ENCODE measurements at regions not wholly inside any gene's neighbourhood (a gene's known extent, or its start where the extent isn't known, plus 50 kb on each side); places are given as distances from the start of the nearest gene placed in this dataset.
A peak's percentile ranks its signal among the peaks of the same experiment; 100 is the strongest.

GRCh38 chr6:142679907-142680700, 264.9 kb downstream of the HIVEP2 start:
- ATAC-seq (ENCODE audit: low FRiP score) = peak; percentile 55
- intact Hi-C loops (cut with DNase I) = loop anchor here (5.0 to 10.0 kb wide), 3 partner anchors 113 to 205 kb away; no protein-coding TSS in a partner anchor
- Histone ChIP-seq H3K36me3 (ENCODE audit: control insufficient read depth in 1 of 2, insufficient read depth in 2 of 2, low read length in 1 of 2) (no peaks in the 10 kb centered on the region), H3K9me3 (ENCODE audit: control insufficient read depth, low read length) (no peaks in the 10 kb centered on the region), H3K27ac (ENCODE audit: low read depth in 1 of 2, low read length in 2 of 2) (peak overlapping the region; percentile 57 to 59), H3K4me1 (ENCODE audit: control insufficient read depth in 1 of 2, insufficient read depth in 2 of 2, low read length in 2 of 2) (peaks cover 0 to 4% of the 10 kb centered on the region in 2 donors), H3K4me3 (ENCODE audit: low read length in 2 of 2) (no peak overlapping the region), H3K27me3 (ENCODE audit: control insufficient read depth in 1 of 2, insufficient read depth in 2 of 2, low read length in 1 of 2) (no peaks in the 10 kb centered on the region)
- DNase-seq = peak; percentile 81 to 83
- 2 to 3% methylated on average over 4 of the region's 4 CpGs for WGBS, 2 donors

- Histone ChIP-seq H3K4me1 (ENCODE audit: control insufficient read depth in 1 of 2, insufficient read depth in 2 of 2, low read length in 2 of 2) (peaks cover 0 to 4% of the 10 kb centered on the region in 2 donors), H3K4me3 (ENCODE audit: low read length in 2 of 2) (no peak overlapping the region), H3K36me3 (ENCODE audit: control insufficient read depth in 1 of 2, insufficient read depth in 2 of 2, low read length in 1 of 2) (no peaks in the 10 kb centered on the region), H3K27ac (ENCODE audit: low read depth in 1 of 2, low read length in 2 of 2) (peak overlapping the region in 1 of 2 donors; percentile 40), H3K9me3 (ENCODE audit: control insufficient read depth, low read length) (no peaks in the 10 kb centered on the region), H3K27me3 (ENCODE audit: control insufficient read depth in 1 of 2, insufficient read depth in 2 of 2, low read length in 1 of 2) (no peaks in the 10 kb centered on the region)
- ATAC-seq (ENCODE audit: low FRiP score) = no peak
- intact Hi-C loops (cut with DNase I) = loop anchor here (5.0 to 10.0 kb wide), 3 partner anchors 114 to 206 kb away; no protein-coding TSS in a partner anchor
- DNase-seq = no peak
- 93 to 94% methylated on average over 5 of the region's 5 CpGs for WGBS, 2 donors
Measured at GRCh38 chr6:142681099-142681498, 263.9 kb downstream of the HIVEP2 start.

DNA sequence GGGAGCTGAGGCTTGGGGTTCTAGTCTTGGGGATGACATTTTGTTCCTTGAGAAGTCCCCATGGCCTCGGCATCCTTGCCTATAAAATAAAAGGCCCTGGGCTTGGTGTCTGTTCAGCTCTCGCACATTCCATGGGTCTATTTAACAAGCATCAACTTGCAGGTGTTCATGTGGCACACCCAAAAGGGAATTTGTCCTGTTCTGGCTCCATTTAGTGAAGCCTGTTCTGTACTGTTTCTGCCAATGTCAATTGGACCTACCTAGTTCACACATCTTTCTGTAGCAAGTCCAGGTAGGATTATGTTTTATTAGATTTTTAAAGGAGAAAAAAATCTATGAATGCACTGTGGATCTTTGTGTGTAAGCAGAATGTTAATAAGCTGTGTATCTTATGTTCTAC, 262.0 kb downstream of the HIVEP2 start:
- WGBS, 2 donors = 78 to 95% methylated on average over 2 of the region's 2 CpGs
- intact Hi-C loops (cut with DNase I) = loop anchor here (5.0 to 10.0 kb wide), 3 partner anchors 116 to 208 kb away; no protein-coding TSS in a partner anchor
- Histone ChIP-seq H3K4me3 (ENCODE audit: low read length in 2 of 2) (no peak overlapping the region), H3K27ac (ENCODE audit: low read depth in 1 of 2, low read length in 2 of 2) (no peak overlapping the region), H3K27me3 (ENCODE audit: control insufficient read depth in 1 of 2, insufficient read depth in 2 of 2, low read length in 1 of 2) (no peaks in the 10 kb centered on the region), H3K4me1 (ENCODE audit: control insufficient read depth in 1 of 2, insufficient read depth in 2 of 2, low read length in 2 of 2) (peaks cover 0 to 4% of the 10 kb centered on the region in 2 donors), H3K36me3 (ENCODE audit: control insufficient read depth in 1 of 2, insufficient read depth in 2 of 2, low read length in 1 of 2) (no peaks in the 10 kb centered on the region), H3K9me3 (ENCODE audit: control insufficient read depth, low read length) (no peaks in the 10 kb centered on the region)
- no peak for DNase-seq
- ATAC-seq (ENCODE audit: low FRiP score) = no peak

- WGBS, 2 donors = 54 to 64% methylated on average over 6 of the region's 6 CpGs
- intact Hi-C loops (cut with DNase I) = loop anchor here (5.0 to 10.0 kb wide), 3 partner anchors 116 to 209 kb away; no protein-coding TSS in a partner anchor
- no peak for ATAC-seq (ENCODE audit: low FRiP score)
Measured at GRCh38 chr6:142683714-142684141, 261.2 kb downstream of the HIVEP2 start.

DNA sequence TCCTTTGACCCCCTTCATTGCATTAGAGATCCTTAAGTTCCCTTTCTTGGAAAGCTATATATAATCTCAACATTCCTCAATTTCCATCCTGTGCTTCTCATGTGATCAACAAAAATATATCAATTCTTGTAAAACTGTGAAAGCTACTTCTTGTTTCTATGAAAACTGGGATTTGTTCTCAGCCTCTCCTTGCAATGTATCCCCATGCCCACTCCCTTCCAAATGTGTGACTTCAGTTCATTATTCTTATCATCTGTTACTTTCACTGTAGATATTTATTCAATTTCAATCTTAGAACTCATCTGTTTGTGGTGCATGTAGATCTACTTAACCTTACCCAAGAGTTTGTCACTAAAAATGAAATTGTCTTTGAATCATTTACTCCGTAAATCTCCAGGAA, 260.6 kb downstream of the HIVEP2 start:
- no peak for DNase-seq
- Histone ChIP-seq H3K27me3 (ENCODE audit: control insufficient read depth in 1 of 2, insufficient read depth in 2 of 2, low read length in 1 of 2) (no peaks in the 10 kb centered on the region), H3K4me3 (ENCODE audit: low read length in 2 of 2) (no peak overlapping the region), H3K36me3 (ENCODE audit: control insufficient read depth in 1 of 2, insufficient read depth in 2 of 2, low read length in 1 of 2) (no peaks in the 10 kb centered on the region), H3K27ac (ENCODE audit: low read depth in 1 of 2, low read length in 2 of 2) (no peak overlapping the region), H3K4me1 (ENCODE audit: control insufficient read depth in 1 of 2, insufficient read depth in 2 of 2, low read length in 2 of 2) (peaks cover 0 to 3% of the 10 kb centered on the region in 2 donors), H3K9me3 (ENCODE audit: control insufficient read depth, low read length) (no peaks in the 10 kb centered on the region)
- 92 to 97% methylated on average over 1 of the region's 1 CpG for WGBS, 2 donors
- intact Hi-C loops (cut with DNase I) = loop anchor here (5.0 to 10.0 kb wide), 3 partner anchors 117 to 210 kb away; no protein-coding TSS in a partner anchor
- ATAC-seq (ENCODE audit: low FRiP score) = no peak

More at GRCh38 chr6:142683714-142684141, 261.2 kb downstream of the HIVEP2 start:
- no peaks in the 10 kb centered on the region for H3K36me3 ChIP-seq (ENCODE audit: control insufficient read depth in 1 of 2, insufficient read depth in 2 of 2, low read length in 1 of 2)
- no peak overlapping the region for H3K27ac ChIP-seq (ENCODE audit: low read depth in 1 of 2, low read length in 2 of 2)
- H3K9me3 ChIP-seq (ENCODE audit: control insufficient read depth, low read length) = no peaks in the 10 kb centered on the region
- H3K4me1 ChIP-seq (ENCODE audit: control insufficient read depth in 1 of 2, insufficient read depth in 2 of 2, low read length in 2 of 2) = peaks cover 0 to 4% of the 10 kb centered on the region in 2 donors
- no peak overlapping the region for H3K4me3 ChIP-seq (ENCODE audit: low read length in 2 of 2)
- no peaks in the 10 kb centered on the region for H3K27me3 ChIP-seq (ENCODE audit: control insufficient read depth in 1 of 2, insufficient read depth in 2 of 2, low read length in 1 of 2)
- DNase-seq = no peak

DNA sequence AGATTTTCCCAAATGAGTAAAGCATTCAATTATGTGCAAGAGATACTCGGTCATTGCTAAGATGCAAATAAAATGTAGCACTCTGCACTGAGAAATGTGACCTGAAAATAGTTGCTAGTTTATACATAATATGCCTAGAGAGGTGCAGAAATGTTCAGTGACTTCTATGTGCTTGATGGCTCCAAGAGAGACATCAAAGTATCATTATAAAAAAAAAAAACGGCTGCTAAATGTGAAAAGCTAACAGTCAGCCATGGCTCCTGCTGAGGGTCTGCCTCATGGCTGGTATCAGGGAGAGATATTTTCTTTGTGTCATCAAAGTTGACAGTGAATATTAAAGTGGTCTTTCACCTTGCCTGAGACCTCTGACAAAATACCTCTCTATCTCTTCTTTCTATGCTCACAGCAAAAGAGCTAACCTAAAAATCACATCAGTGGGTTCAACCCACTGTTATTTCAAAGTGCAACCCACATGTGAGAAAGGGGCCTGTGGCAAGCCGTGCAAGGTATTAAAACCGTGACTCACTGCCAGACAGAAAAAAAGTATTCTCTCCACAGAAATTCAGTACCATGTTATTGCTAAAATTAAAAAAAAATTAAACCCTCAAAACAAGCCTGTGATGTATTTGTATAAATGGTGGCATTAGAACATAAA, 259.0 kb downstream of the HIVEP2 start:
- intact Hi-C loops (cut with DNase I) = loop anchor here in 1 of 2 donors (10.0 kb wide), 1 partner anchor 211 kb away; no protein-coding TSS in a partner anchor
- WGBS, 2 donors = 66 to 69% methylated on average over 4 of the region's 4 CpGs
- DNase-seq (no peak), ATAC-seq (ENCODE audit: low FRiP score) (no peak)
- Histone ChIP-seq H3K27me3 (ENCODE audit: control insufficient read depth in 1 of 2, insufficient read depth in 2 of 2, low read length in 1 of 2) (no peaks in the 10 kb centered on the region), H3K36me3 (ENCODE audit: control insufficient read depth in 1 of 2, insufficient read depth in 2 of 2, low read length in 1 of 2) (no peaks in the 10 kb centered on the region), H3K4me1 (ENCODE audit: control insufficient read depth in 1 of 2, insufficient read depth in 2 of 2, low read length in 2 of 2) (no peaks in the 10 kb centered on the region), H3K27ac (ENCODE audit: low read depth in 1 of 2, low read length in 2 of 2) (no peak overlapping the region), H3K4me3 (ENCODE audit: low read length in 2 of 2) (no peak overlapping the region), H3K9me3 (ENCODE audit: control insufficient read depth, low read length) (no peaks in the 10 kb centered on the region)

- Histone ChIP-seq H3K36me3 (ENCODE audit: control insufficient read depth in 1 of 2, insufficient read depth in 2 of 2, low read length in 1 of 2) (no peaks in the 10 kb centered on the region), H3K27me3 (ENCODE audit: control insufficient read depth in 1 of 2, insufficient read depth in 2 of 2, low read length in 1 of 2) (no peaks in the 10 kb centered on the region), H3K27ac (ENCODE audit: low read depth in 1 of 2, low read length in 2 of 2) (no peak overlapping the region), H3K4me3 (ENCODE audit: low read length in 2 of 2) (no peak overlapping the region), H3K9me3 (ENCODE audit: control insufficient read depth, low read length) (no peaks in the 10 kb centered on the region), H3K4me1 (ENCODE audit: control insufficient read depth in 1 of 2, insufficient read depth in 2 of 2, low read length in 2 of 2) (no peaks in the 10 kb centered on the region)
- ATAC-seq (ENCODE audit: low FRiP score) (no peak), DNase-seq (no peak)
- 44 to 53% methylated on average over 2 of the region's 2 CpGs for WGBS, 2 donors
- intact Hi-C loops (cut with DNase I) = loop anchor here in 1 of 2 donors (10.0 kb wide), 1 partner anchor 212 kb away; no protein-coding TSS in a partner anchor
Measured at GRCh38 chr6:142686507-142686887, 258.5 kb downstream of the HIVEP2 start.

DNA sequence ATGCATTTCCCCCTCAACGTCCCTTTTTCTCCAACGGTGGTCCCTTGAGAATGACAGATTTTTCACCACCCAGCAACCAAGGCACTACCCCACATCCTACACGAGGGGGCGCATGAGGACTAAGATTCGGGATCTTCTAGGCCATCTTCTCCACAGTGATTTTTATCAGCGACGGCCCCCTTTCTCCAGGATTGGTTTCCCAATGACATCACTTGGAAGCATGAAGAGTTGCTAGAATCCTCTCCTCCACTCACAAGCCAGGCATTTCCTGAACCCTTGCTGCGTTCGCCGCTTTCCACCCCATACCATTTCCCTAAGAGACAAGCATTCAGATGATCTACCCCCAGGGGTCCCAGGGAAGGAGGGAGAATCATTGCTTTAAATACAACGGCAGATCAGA, 252.0 kb downstream of the HIVEP2 start:
- Histone ChIP-seq H3K27ac (ENCODE audit: low read depth in 1 of 2, low read length in 2 of 2) (peak overlapping the region in 1 of 2 donors; percentile 48), H3K4me1 (ENCODE audit: control insufficient read depth in 1 of 2, insufficient read depth in 2 of 2, low read length in 2 of 2) (peaks cover 0 to 3% of the 10 kb centered on the region in 2 donors), H3K36me3 (ENCODE audit: control insufficient read depth in 1 of 2, insufficient read depth in 2 of 2, low read length in 1 of 2) (no peaks in the 10 kb centered on the region), H3K27me3 (ENCODE audit: control insufficient read depth in 1 of 2, insufficient read depth in 2 of 2, low read length in 1 of 2) (no peaks in the 10 kb centered on the region), H3K9me3 (ENCODE audit: control insufficient read depth, low read length) (no peaks in the 10 kb centered on the region), H3K4me3 (ENCODE audit: low read length in 2 of 2) (no peak overlapping the region)
- intact Hi-C loops (cut with DNase I) = loop anchor here (1.0 to 10.0 kb wide), 6 partner anchors 62 to 734 kb away; no protein-coding TSS in a partner anchor
- WGBS, 2 donors = 13 to 16% methylated on average over 11 of the region's 11 CpGs
- peak; percentile 73 to 85 for DNase-seq
- ATAC-seq (ENCODE audit: low FRiP score) = peak; percentile 90
